Activated CD4-positive, alpha-beta memory T cell treated with anti-CD3 and anti-CD28 coated beads, Interleukin-2, amount 10 ng/mL, durations not matched to agents 7 days and 5 days (primary cell): ENCODE measurements at regions not wholly inside any gene's neighbourhood (a gene's known extent, or its start where the extent isn't known, plus 50 kb on each side); places are given as distances from the start of the nearest gene placed in this dataset.

Experiments
- CTCF ChIA-PET: fragments of 350-600 bp; sonication (Branson Sonifier 250); formaldehyde crosslinking; loops from one replicate; lab custom pipeline; 2021; ENCODE audit warnings: antibody characterized with exemption, inconsistent platforms; lab: Charles Lee
- POLR2A ChIA-PET: fragments of 350-600 bp; sonication (Branson Sonifier 250); formaldehyde crosslinking; loops from one replicate; lab custom pipeline; 2021; ENCODE audit warnings: antibody characterized with exemption; lab: Charles Lee
- DNase-seq: peaks from one replicate; pipeline ENCODE4 v3.0.0-alpha.2; 2020
- H3K27ac Mint-ChIP-seq: one replicate; pipeline ENCODE4 v1.8.0; 2021; ENCODE audit warnings: mild to moderate bottlenecking, mixed read lengths
- H3K27me3 Mint-ChIP-seq: one replicate; pipeline ENCODE4 v1.8.0; 2021; ENCODE audit warnings: mixed read lengths
- H3K36me3 Mint-ChIP-seq: one replicate; pipeline ENCODE4 v1.8.0; 2021; ENCODE audit warnings: low read depth, mixed read lengths
- H3K4me1 Mint-ChIP-seq: one replicate; pipeline ENCODE4 v1.8.0; 2021; ENCODE audit warnings: mixed read lengths
- H3K4me3 Mint-ChIP-seq: one replicate; pipeline ENCODE4 v1.8.0; 2021; ENCODE audit warnings: mild to moderate bottlenecking, mixed read lengths
- H3K9me3 Mint-ChIP-seq: one replicate; pipeline ENCODE4 v1.8.0; 2021; ENCODE audit warnings: mixed read lengths

DNA sequence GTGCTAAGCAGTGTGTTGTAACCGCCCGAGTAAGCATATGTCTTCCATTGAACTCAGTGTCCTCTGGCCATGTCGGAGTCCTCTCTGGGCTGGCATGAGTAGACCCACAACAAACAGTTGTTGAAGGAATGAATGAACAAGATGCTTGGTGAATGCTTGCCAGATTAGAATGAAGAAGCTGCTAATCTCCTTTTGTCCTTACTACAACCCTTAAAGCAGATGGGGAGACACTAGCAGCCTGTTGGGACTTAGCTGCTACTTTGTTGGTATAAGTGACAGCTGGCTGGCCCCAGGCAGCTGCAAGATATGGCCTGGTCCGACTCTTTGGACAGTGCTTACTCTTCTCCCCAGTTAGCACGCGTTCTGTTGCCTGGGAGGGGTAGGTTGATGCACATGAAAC lies 370.1 kb downstream of the RPS24 start:
- Mint-ChIP-seq H3K36me3 (no peaks in the 10 kb centered on the region), H3K4me3 (no peak overlapping the region), H3K4me1 (peaks cover 5% of the 10 kb centered on the region), H3K27ac (no peak overlapping the region), H3K9me3 (no peaks in the 10 kb centered on the region), H3K27me3 (peaks cover 12% of the 10 kb centered on the region)
- ChIA-PET POLR2A (no interaction called here), CTCF (no interaction called here)
- DNase-seq = no peak

DNA sequence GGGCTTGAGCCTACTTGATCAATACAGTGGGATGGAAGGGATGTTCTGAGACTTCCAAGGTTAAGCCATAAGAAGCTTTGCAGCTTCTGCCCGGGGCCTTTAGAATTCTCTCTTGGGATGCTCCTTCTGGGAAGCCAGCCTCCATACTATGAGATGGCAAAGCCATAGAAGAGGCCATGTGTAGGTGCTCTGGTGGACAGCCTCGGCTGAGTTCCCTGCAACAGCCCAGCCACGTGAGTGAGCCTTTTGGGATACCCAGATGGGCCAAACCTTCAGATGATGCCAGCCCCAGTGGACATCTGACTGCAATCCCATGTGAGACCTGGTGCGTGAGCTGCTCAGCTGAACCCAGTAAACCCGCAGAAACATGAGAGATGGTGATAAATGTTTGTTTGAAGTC lies 370.6 kb downstream of the RPS24 start:
- no peaks in the 10 kb centered on the region for H3K36me3 Mint-ChIP-seq
- no peak for DNase-seq
- H3K27me3 Mint-ChIP-seq = peaks cover 12% of the 10 kb centered on the region
- peaks cover 5% of the 10 kb centered on the region for H3K4me1 Mint-ChIP-seq
- CTCF ChIA-PET = no interaction called here
- H3K27ac Mint-ChIP-seq = no peak overlapping the region
- H3K4me3 Mint-ChIP-seq = no peak overlapping the region
- no peaks in the 10 kb centered on the region for H3K9me3 Mint-ChIP-seq
- POLR2A ChIA-PET = no interaction called here

DNA sequence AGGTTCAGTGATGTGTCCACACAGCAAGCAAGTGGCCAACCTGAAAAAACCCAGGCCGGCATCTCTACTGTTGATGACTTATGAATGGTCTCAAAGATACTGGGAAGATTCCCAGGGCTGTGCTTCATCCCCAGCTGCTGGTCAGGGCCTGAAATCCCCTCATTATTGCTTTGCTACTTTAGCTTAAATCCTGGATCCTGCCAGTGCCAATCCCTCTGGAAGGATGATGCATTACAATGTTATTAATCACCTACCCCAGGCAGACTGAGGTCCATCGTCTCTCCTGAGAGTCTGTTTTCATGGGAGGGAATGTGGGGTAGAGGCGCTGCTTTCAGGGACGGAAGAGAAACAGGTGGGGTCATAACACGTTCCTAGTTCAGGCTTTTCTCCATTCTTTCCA lies 371.6 kb downstream of the RPS24 start:
- H3K4me1 Mint-ChIP-seq = peaks cover 5% of the 10 kb centered on the region
- no peak overlapping the region for H3K4me3 Mint-ChIP-seq
- peaks cover 12% of the 10 kb centered on the region for H3K27me3 Mint-ChIP-seq
- no peaks in the 10 kb centered on the region for H3K36me3 Mint-ChIP-seq
- ChIA-PET POLR2A (no interaction called here), CTCF (no interaction called here)
- no peak for DNase-seq
- H3K9me3 Mint-ChIP-seq = no peaks in the 10 kb centered on the region
- no peak overlapping the region for H3K27ac Mint-ChIP-seq

DNA sequence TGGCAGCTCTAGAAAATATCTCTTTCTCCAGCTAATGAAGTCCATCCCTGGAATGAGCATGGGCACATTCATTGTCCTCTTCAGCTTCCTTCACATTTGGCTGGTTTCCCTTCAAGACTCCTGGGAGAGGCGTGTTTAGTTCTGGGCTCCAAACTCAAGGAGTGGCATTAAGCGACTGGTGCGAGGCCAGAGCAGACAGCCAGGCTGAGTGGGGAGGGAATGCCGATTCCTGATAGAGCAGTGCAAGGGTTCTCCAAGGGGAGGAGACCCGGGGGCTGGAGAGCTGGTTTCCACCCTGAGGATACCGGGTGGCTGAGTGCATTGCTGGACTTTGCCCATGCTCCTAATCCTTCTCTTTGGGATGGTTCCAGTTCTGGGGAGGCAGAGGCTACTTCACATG lies 372.1 kb downstream of the RPS24 start:
- Mint-ChIP-seq H3K36me3 (no peaks in the 10 kb centered on the region), H3K27me3 (peaks cover 12% of the 10 kb centered on the region), H3K27ac (no peak overlapping the region), H3K4me1 (peaks cover 5% of the 10 kb centered on the region), H3K9me3 (no peaks in the 10 kb centered on the region), H3K4me3 (no peak overlapping the region)
- CTCF ChIA-PET = no interaction called here
- POLR2A ChIA-PET = no interaction called here
- DNase-seq = no peak

DNA sequence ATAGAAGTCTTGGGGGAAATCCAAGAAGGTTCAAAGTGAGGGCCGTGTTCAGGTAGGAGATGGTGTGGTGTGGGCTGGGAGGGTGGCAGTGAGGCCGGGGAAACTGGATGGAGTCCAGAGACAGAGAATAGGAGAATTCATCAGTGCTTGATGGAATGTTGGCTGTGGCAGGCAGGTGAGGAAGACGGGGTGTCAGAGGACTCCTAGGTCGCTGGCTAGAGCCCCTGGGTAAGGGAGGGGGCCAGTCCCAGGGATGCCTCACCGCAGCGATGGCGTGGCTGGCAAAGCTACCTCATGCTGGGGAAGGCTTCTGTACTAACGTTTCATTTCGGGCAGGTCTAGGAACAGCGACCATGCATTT lies 373.0 kb downstream of the RPS24 start:
- no peaks in the 10 kb centered on the region for H3K36me3 Mint-ChIP-seq
- H3K4me3 Mint-ChIP-seq = peak overlapping the region; percentile 27
- ChIA-PET POLR2A (no interaction called here), CTCF (no interaction called here)
- no peaks in the 10 kb centered on the region for H3K9me3 Mint-ChIP-seq
- no peak for DNase-seq
- no peak overlapping the region for H3K27ac Mint-ChIP-seq
- peaks cover 12% of the 10 kb centered on the region for H3K27me3 Mint-ChIP-seq
- peaks cover 5% of the 10 kb centered on the region for H3K4me1 Mint-ChIP-seq

DNA sequence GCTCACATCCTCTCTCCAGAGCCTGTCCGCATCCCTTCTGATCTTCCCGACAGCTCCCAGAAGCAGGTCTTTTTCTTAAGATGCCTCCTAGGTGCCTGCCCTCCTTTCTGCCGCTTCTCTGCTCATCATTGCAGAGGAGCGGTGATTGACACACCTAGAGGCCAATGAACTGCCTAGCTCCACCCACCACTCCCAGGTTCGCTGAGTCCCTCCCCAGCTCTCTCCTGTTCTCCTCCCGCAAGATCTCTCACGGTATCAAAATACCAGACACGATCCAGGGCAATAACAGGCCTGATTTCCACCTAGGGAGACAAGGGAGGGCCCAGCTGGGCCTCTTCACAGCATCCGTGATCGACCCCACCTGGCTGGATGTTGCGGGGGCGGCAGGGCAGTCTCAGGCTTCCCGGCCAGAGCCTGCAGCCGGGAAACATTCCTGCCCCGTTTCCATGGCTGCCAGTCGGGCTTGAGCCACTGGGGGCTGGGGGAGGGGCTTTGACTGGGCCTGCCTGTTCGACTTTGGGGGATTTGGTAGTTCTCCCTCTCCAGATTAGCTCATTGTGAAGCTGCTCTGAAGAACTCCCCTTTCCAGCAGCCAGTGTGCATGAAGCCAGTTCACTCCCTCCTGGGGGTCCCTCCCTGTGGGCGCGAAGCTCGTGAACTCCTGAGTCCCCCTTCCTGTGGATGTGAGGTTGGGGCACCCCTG lies 373.5 kb downstream of the RPS24 start:
- ChIA-PET CTCF (no interaction called here), POLR2A (no interaction called here)
- peak; percentile 41 for DNase-seq

DNA sequence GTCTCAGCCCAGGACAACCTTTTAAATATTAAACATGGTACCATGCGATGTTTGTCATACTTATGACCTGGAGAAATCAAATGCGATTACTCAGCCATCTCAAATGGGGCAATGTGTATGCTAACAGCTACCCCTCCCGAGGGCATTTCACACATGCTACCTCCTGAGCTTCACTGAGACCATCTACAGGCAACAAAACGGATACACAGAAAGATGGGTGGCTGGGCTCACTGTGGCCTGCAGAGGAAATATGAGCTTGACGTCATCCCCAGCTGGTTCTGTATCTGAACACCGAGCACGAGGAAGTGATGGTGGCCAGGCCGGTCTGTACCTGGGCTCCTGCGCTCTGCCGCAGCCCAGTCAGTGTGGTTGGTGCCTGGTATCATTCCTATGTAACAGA lies 374.3 kb downstream of the RPS24 start:
- CTCF ChIA-PET = no interaction called here
- POLR2A ChIA-PET = no interaction called here
- H3K27ac Mint-ChIP-seq = no peak overlapping the region
- no peak overlapping the region for H3K4me3 Mint-ChIP-seq
- no peaks in the 10 kb centered on the region for H3K36me3 Mint-ChIP-seq
- DNase-seq = no peak
- peaks cover 12% of the 10 kb centered on the region for H3K27me3 Mint-ChIP-seq
- H3K9me3 Mint-ChIP-seq = no peaks in the 10 kb centered on the region
- H3K4me1 Mint-ChIP-seq = peaks cover 5% of the 10 kb centered on the region

More for the DNA sequence above, 373.5 kb downstream of the RPS24 start:
- peak overlapping the region; percentile 27 for H3K4me3 Mint-ChIP-seq
- H3K27me3 Mint-ChIP-seq = peaks cover 12% of the 10 kb centered on the region
- no peaks in the 10 kb centered on the region for H3K36me3 Mint-ChIP-seq
- no peaks in the 10 kb centered on the region for H3K9me3 Mint-ChIP-seq
- peaks cover 5% of the 10 kb centered on the region for H3K4me1 Mint-ChIP-seq
- H3K27ac Mint-ChIP-seq = no peak overlapping the region

DNA sequence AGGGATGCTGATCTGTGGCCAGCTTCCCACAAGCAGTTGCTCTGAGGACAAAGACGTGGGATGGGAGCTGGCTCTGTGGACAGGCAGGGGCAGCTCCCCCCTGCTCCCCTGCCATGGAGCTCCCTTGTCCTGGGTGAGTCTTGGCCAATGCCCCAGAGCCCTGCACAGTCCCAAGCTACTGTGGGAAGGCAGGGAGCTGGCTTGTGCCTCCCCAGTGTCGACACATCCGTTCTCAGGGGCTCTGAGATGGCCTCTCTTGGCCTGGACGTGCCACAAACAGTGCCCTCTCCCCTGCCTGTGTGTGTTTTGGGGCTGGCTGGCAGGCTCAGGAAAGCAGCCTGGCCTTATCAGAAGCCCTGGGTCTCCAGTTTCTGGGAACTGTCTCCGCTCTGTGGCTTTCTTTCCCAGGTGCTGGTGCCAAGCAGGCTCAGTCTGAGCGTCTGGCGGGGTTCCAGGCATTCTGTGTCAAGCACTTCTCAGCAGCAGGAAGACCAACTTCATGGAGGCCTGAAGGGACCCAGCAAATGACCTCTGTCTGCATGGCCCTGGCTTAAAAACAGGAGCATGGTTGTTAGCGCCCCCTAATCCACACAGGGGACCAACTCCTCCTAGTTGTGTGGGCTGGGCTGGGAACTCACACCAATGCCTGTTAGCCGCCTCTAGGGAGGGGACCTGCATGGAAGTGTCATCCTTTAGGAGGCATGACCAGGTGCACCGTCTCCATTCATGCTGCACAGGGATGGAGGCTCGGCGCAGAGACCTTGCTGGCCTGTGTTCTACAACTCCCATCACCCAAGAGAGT lies 375.2 kb downstream of the RPS24 start:
- ChIA-PET POLR2A (no interaction called here), CTCF (no interaction called here)
- Mint-ChIP-seq H3K4me1 (peaks cover 5% of the 10 kb centered on the region), H3K27me3 (peaks cover 12% of the 10 kb centered on the region), H3K36me3 (no peaks in the 10 kb centered on the region), H3K4me3 (no peak overlapping the region), H3K27ac (no peak overlapping the region), H3K9me3 (no peaks in the 10 kb centered on the region)
- DNase-seq = no peak

DNA sequence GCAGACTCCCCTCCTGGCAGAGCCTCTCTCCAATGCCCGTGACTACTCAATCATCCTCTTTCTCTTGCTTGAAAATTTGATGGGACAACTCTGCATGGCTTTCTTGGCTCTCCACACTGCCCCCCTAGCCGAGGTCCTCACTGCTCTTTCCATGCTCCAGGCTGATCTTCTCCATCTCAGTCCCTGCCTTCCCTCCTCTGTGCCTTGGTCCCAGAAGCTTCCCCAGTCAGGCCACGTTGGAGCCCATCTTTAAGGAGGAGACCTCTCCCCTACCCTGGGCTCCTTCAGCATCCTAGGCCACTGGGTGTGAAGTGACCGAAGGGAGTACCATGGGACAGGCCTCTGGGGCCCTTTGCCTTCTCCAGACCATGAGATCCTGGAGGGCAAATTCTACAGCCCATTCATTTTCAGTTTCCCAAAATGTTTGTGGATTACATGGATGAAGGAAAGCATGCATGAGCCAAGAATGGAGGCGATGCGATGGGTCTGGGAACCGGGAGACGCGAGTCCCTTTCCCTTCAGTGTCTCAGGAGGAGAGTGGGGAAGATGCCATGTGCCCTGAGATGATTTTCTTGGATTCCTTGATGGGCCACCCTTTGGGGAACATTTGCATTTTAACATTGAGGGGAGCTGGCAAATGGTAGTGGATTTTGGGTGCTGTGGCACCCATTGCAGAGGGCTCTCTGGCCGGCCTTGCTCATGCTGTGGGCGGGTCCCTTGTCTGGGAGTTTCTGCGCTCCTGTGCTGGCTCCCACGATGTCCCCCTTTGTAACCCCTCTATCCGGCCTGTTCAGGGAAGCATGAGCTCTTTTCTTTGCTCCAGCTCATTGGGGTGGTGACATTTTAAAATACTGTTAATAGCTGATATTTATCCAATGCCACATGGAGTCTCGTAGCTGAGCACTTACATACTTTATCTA lies 376.6 kb downstream of the RPS24 start:
- DNase-seq = no peak
- Mint-ChIP-seq H3K27ac (no peak overlapping the region), H3K36me3 (no peaks in the 10 kb centered on the region), H3K4me1 (peaks cover 5% of the 10 kb centered on the region), H3K9me3 (no peaks in the 10 kb centered on the region), H3K27me3 (peaks cover 11% of the 10 kb centered on the region), H3K4me3 (no peak overlapping the region)
- ChIA-PET POLR2A (no interaction called here), CTCF (no interaction called here)

DNA sequence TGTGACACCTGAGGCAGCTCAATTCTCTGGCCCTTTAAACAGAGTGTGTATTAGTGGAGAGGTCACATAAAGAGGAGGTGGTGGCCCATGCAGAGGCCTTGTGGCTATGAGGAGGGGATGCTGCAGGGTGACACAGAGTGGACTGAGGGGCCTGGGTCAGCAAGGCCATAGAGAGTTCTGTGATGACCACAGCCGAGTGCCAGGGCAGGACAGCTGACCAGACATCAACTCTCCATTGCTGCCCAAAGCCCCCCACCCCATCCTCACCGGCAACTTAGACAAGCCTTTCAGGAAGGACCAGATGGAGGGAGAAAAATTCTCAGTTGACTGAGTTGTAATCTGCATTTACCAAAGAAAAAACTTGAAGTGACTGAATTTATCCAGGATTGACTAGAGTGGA lies 378.1 kb downstream of the RPS24 start:
- Mint-ChIP-seq H3K9me3 (no peaks in the 10 kb centered on the region), H3K4me1 (peaks cover 2% of the 10 kb centered on the region), H3K4me3 (no peak overlapping the region), H3K36me3 (no peaks in the 10 kb centered on the region), H3K27ac (no peak overlapping the region), H3K27me3 (peaks cover 14% of the 10 kb centered on the region)
- ChIA-PET CTCF (no interaction called here), POLR2A (no interaction called here)
- no peak for DNase-seq

DNA sequence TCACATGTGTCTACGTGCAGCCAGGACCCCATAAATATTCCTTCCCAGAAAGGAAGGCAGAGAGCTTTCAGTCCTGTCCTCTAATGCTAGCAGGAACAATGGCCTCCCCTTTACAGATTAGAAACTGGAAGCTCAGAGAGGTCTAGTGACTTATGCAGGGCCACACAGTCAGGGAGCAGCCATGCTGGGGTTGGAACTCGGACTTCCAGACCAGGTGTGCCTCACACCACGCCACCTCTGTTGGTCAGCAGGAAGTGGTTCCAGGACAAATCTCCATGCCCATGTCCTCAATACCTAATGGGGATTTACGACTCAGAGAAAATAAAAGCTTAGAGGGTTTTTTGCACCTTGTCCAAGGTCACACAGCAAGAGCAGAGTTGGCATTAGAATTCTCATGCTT lies 378.9 kb downstream of the RPS24 start:
- CTCF ChIA-PET = no interaction called here
- POLR2A ChIA-PET = no interaction called here
- peaks cover 11% of the 10 kb centered on the region for H3K27me3 Mint-ChIP-seq

DNA sequence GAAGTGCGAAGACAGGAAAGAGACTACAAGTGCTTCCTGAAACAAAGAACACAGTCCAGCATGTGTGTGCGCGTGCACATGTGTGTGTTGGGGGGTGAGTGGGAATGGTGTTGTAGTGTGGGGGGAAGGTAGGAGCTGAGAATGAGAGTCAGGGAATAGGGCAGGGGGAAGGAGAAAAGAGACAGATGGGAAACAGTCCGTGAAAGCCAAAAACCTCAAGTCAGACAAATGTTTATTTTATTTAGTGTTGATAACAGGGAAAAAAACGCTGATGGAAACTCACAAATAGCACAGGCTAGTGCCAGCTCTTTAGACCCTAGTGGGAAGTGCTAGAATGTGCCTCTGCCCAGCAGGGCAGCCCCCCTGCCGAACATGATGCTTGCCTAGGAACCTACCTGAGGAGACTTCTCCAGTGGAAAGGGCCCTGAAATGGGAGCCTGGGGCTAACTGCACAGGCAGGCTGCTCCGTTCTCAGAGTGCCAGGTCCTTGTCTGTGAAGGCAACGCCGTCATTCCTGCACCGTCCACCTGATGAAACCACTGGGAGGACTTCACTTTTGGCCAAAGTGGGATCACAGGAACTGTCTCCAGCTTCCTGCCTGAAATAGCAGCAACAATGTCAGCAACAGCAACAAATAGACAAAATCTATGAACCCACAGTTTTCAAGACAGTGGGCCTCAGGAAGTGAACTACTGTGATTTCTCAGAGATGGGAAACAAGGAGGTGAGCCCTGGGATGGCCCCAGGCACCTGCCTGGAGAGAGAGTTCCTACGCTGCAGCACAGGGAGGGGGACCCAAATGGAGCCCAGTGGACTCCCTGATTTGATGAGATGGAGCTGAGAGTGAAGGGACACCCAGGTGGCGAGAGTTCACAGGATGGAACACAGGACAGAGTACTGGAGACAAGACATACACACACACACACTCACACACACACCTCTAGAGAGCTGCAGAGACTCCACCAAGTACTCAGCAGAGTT lies 379.7 kb downstream of the RPS24 start:
- ChIA-PET CTCF (no interaction called here), POLR2A (no interaction called here)
- H3K27me3 Mint-ChIP-seq = peaks cover 8% of the 10 kb centered on the region
- no peaks in the 10 kb centered on the region for H3K9me3 Mint-ChIP-seq
- no peaks in the 10 kb centered on the region for H3K4me1 Mint-ChIP-seq
- H3K27ac Mint-ChIP-seq = no peak overlapping the region
- DNase-seq = no peak
- no peaks in the 10 kb centered on the region for H3K36me3 Mint-ChIP-seq
- H3K4me3 Mint-ChIP-seq = no peak overlapping the region

More for the DNA sequence above, 378.9 kb downstream of the RPS24 start:
- DNase-seq = no peak
- Mint-ChIP-seq H3K27ac (no peak overlapping the region), H3K4me1 (no peaks in the 10 kb centered on the region), H3K36me3 (no peaks in the 10 kb centered on the region), H3K9me3 (no peaks in the 10 kb centered on the region), H3K4me3 (no peak overlapping the region)
